ENCODE measurements at regions not wholly inside any gene's neighbourhood (a gene's known extent, or its start where the extent isn't known, plus 50 kb on each side); places are given as distances from the start of the nearest gene placed in this dataset.

GRCh38 chr12:93050748-93051081 lies 121.6 kb upstream of the EEA1 start:
- BruUV-seq (replicated peaks) = no TSS peak
- H2BK15ac ChIP-seq (ENCODE audit: low read depth, low read length) = no peak overlapping the region
- in situ Hi-C loops (cut with MboI; ENCODE audit: low sequenced_read_pairs) = no loop called here
- TF ChIP-seq POLR2A (IDR thresholded peaks at IDR 0.05; ENCODE audit: low read depth, low read length) (no peak), NFE2L2 (IDR thresholded peaks at IDR 0.05; ENCODE audit: low read depth, low read length) (no peak)
- CTCF ChIA-PET = no interaction called here
- H3K4me2 ChIP-seq (ENCODE audit: low read depth, low read length) = no peak overlapping the region
- no peak overlapping the region for H2AK9ac ChIP-seq (replicated peaks; ENCODE audit: low read depth, low read length, poor library complexity)
- no peak overlapping the region for H4K8ac ChIP-seq (ENCODE audit: low read depth in 2 of 2, low read length in 2 of 2)
- H3K36me3 ChIP-seq (ENCODE audit: control insufficient read depth, insufficient read depth, low read length) = no peaks in the 10 kb centered on the region
- no peak for DNase-seq
- dilution Hi-C loops (cut with HindIII; ENCODE audit: low sequenced_read_pairs, unreplicated experiment) = no loop called here
- POLR2A ChIA-PET (ENCODE audit: unreplicated experiment) = no interaction called here
- H2BK5ac ChIP-seq (ENCODE audit: low read depth, low read length, poor library complexity, severe bottlenecking) = peak overlapping the region; percentile 24
- no peak overlapping the region for H3K27ac ChIP-seq (ENCODE audit: insufficient read depth, low read length)
- H3K79me1 ChIP-seq (ENCODE audit: low read depth in 1 of 2, low read length in 2 of 2) = no peaks in the 10 kb centered on the region
- no peak overlapping the region for H3K56ac ChIP-seq (ENCODE audit: extremely low read depth, insufficient read depth, low read length)
- peak overlapping the region; percentile 25; the same call in 1 of the 2 replicates for H3K4ac ChIP-seq (ENCODE audit: low read depth, low read length)
- no peaks in the 10 kb centered on the region for H3K9me3 ChIP-seq (ENCODE audit: control insufficient read depth, insufficient read depth, low read length)
- no peak overlapping the region for H3K18ac ChIP-seq (ENCODE audit: low read depth, low read length)
- ATAC-seq (ENCODE audit: low read depth) = no peak
- H4K20me1 ChIP-seq (ENCODE audit: insufficient read depth, low read length) = no peaks in the 10 kb centered on the region
- H2BK120ac ChIP-seq (ENCODE audit: low read depth, low read length) = no peak overlapping the region; the same call in 1 of the 2 replicates
- WGBS, 2 experiments (ENCODE audit: extremely low coverage in 2 of 2, insufficient read length in 1 of 2) = no CpG with 5 or more reads among the region's 2 CpGs
- no peak overlapping the region for H2AFZ ChIP-seq (replicated peaks; ENCODE audit: low read length, poor library complexity)
- intact Hi-C loops (cut with micrococcal nuclease) = no loop called here
- H3K27me3 ChIP-seq (ENCODE audit: control insufficient read depth, insufficient read depth, low read length) = no peaks in the 10 kb centered on the region
- H3K14ac ChIP-seq (replicated peaks; ENCODE audit: low read depth, low read length) = no peak overlapping the region
- peaks cover 4% of the 10 kb centered on the region for H3K9me1 ChIP-seq (ENCODE audit: insufficient read depth, low read length)
- H3K4me1 ChIP-seq (ENCODE audit: control insufficient read depth, insufficient read depth, low read length) = peaks cover 2% of the 10 kb centered on the region
- no peak overlapping the region for H4K5ac ChIP-seq (ENCODE audit: low read depth, low read length)
- no peak overlapping the region for H3K4me3 ChIP-seq (ENCODE audit: insufficient read depth, low read depth, low read length)
- H2AK5ac ChIP-seq (ENCODE audit: low read depth, low read length) = no peak overlapping the region
- H3K9ac ChIP-seq (ENCODE audit: low read depth, low read length) = no peak overlapping the region
- H2BK20ac ChIP-seq (ENCODE audit: low read depth, low read length) = peak overlapping the region; percentile 83; the same call in 1 of the 2 replicates
- no peak overlapping the region for H4K91ac ChIP-seq (ENCODE audit: insufficient read depth, low read depth, low read length)
- H3K23ac ChIP-seq (ENCODE audit: low read depth, low read length) = peak overlapping the region; percentile 45; the same call in 1 of the 2 replicates

All from IMR-90 (cell line).